Endothelial cell of umbilical vein (primary cell): ENCODE measurements at regions not wholly inside any gene's neighbourhood (a gene's known extent, or its start where the extent isn't known, plus 50 kb on each side); places are given as distances from the start of the nearest gene placed in this dataset.

Experiments
- BruUV-seq: library from RNA; stranded (reverse); fragments of 400-500 nt; replicated peaks from 2 replicates; lab custom pipeline; 2021; lab: Mats Ljungman, UMichigan
- CTCF ChIA-PET: fragments of 300-600, 350-600 bp; sonication (Branson Sonifier 250); formaldehyde crosslinking; loops from one replicate; lab custom pipeline; 2021; ENCODE audit warnings: antibody characterized with exemption, inconsistent platforms; lab: Charles Lee
- POLR2A ChIA-PET: fragments of 300-600, 350-600 bp; sonication (Branson Sonifier 250); formaldehyde crosslinking; loops from one replicate; lab custom pipeline; 2021; ENCODE audit warnings: antibody characterized with exemption, inconsistent platforms; lab: Charles Lee
- DNase-seq: peaks from one replicate; pipeline ENCODE4 v3.0.0-alpha.2; 2011; ENCODE audit warnings: low read depth, low spot score
- FAIRE-seq: peaks from 2 replicates; lab custom pipeline; 2011; peaks lifted over from hg19 to GRCh38; lab: Jason Lieb, UNC
- H2AFZ ChIP-seq: 2 replicates; pipeline ENCODE4 v1.6.0; 2012; ENCODE audit warnings: low read depth, low read length, control low read depth, inconsistent platforms
- H3K27ac ChIP-seq: 2 replicates; pipeline ENCODE4 v1.5.1; 2011; ENCODE audit warnings: low read depth, mild to moderate bottlenecking, control low read depth, low read length, moderate library complexity; ENCODE audit not compliant: insufficient read depth
- H3K27me3 ChIP-seq, 2 experiments: 2 replicates each; pipeline versions ENCODE4 v1.6.0 to v1.6.1; 2011; ENCODE audit warnings: low read length in 2 of 2, mixed read lengths in 1 of 2; ENCODE audit not compliant: control insufficient read depth in 2 of 2, insufficient read depth in 2 of 2
- H3K36me3 ChIP-seq, 2 experiments: 2 replicates in 1 of 2; 3 replicates in 1 of 2; pipeline ENCODE4 v1.5.1; 2011; ENCODE audit warnings: low read length in 2 of 2, mild to moderate bottlenecking in 1 of 2, moderate library complexity in 1 of 2; ENCODE audit not compliant: control insufficient read depth in 2 of 2, insufficient read depth in 2 of 2; ENCODE audit errors: extremely low read depth in 1 of 2
- H3K4me1 ChIP-seq: 3 replicates; pipeline ENCODE4 v1.5.1; 2011; ENCODE audit warnings: mild to moderate bottlenecking, low read length; ENCODE audit not compliant: control insufficient read depth, insufficient read depth; ENCODE audit errors: extremely low read depth
- H3K4me2 ChIP-seq: 2 replicates; pipeline ENCODE4 v1.6.1; 2011; ENCODE audit warnings: low read length, control low read depth, mixed read lengths; ENCODE audit not compliant: insufficient read depth
- H3K4me3 ChIP-seq, 3 experiments: fragments of 200-600 bp in 1 of 3; sonication (generic), shearing (Covaris generic) in 1 of 3; replicated peaks in 1 of 3; 2 replicates each; pipeline ENCODE4 v1.5.1; 2011 to 2016; ENCODE audit warnings: control low read depth in 3 of 3, low read length in 3 of 3, mild to moderate bottlenecking in 2 of 3, inconsistent platforms in 1 of 3, low read depth in 1 of 3, moderate library complexity in 1 of 3; ENCODE audit not compliant: insufficient read depth in 1 of 3
- H3K79me2 ChIP-seq: 2 replicates; pipeline ENCODE4 v1.6.0; 2012; ENCODE audit warnings: low read length, inconsistent platforms; ENCODE audit not compliant: control insufficient read depth, insufficient read depth
- H3K9ac ChIP-seq: replicated peaks from 2 replicates; pipeline ENCODE3; 2011; ENCODE audit warnings: low read length, control low read depth; ENCODE audit not compliant: insufficient read depth; ENCODE audit errors: extremely low read depth
- H3K9me1 ChIP-seq: replicated peaks from 3 replicates; pipeline ENCODE4 v1.6.0; 2011; ENCODE audit warnings: mild to moderate bottlenecking, low read length; ENCODE audit not compliant: control insufficient read depth, insufficient read depth; ENCODE audit errors: extremely low read depth
- H3K9me3 ChIP-seq: replicated peaks from 2 replicates; pipeline ENCODE4 v1.5.1; 2012; ENCODE audit warnings: low read length, inconsistent platforms; ENCODE audit not compliant: control insufficient read depth, insufficient read depth
- H4K20me1 ChIP-seq: replicated peaks from 2 replicates; pipeline ENCODE3; 2011; ENCODE audit warnings: mild to moderate bottlenecking, low read length; ENCODE audit not compliant: control insufficient read depth, insufficient read depth; ENCODE audit errors: extremely low read depth
- CTCF ChIP-seq, 2 donors: IDR thresholded peaks; 1 replicate in 1 of 2; 2 replicates in 1 of 2; pipeline ENCODE4 v1.5.1; 2011; ENCODE audit warnings: low read length in 2 of 2, mild to moderate bottlenecking in 2 of 2, moderate library complexity in 2 of 2, control low read depth in 1 of 2, inconsistent platforms in 1 of 2, low read depth in 1 of 2; ENCODE audit not compliant: insufficient read depth in 1 of 2; ENCODE audit errors: extremely low read depth in 1 of 2
- EZH2 ChIP-seq: IDR thresholded peaks from 2 replicates; pipeline ENCODE4 v1.6.1; 2012; ENCODE audit warnings: borderline replicate concordance, low read depth, mild to moderate bottlenecking, moderate library complexity, low read length, inconsistent platforms; ENCODE audit not compliant: severe bottlenecking
- FOS ChIP-seq: IDR thresholded peaks from 2 replicates; pipeline ENCODE4 v1.6.1; 2011; ENCODE audit warnings: mild to moderate bottlenecking, low read length, moderate library complexity, borderline replicate concordance; ENCODE audit not compliant: insufficient read depth
- GATA2 ChIP-seq: IDR thresholded peaks from 2 replicates; pipeline ENCODE4 v1.7.0; 2011; ENCODE audit warnings: low read depth, mild to moderate bottlenecking, moderate library complexity, mixed read lengths, low read length; ENCODE audit not compliant: insufficient read length, insufficient read depth
- JUN ChIP-seq: IDR thresholded peaks from 2 replicates; pipeline ENCODE4 v1.6.1; 2011; ENCODE audit warnings: borderline replicate concordance, low read depth; ENCODE audit not compliant: insufficient read length, insufficient read depth
- MAX ChIP-seq: IDR thresholded peaks from 2 replicates; pipeline ENCODE4 v1.6.1; 2011; ENCODE audit not compliant: insufficient read depth, insufficient read length
- MYC ChIP-seq: IDR thresholded peaks from one replicate; pipeline ENCODE4 v1.6.1; 2011; ENCODE audit warnings: mild to moderate bottlenecking, low read depth, low read length
- POLR2A ChIP-seq: IDR thresholded peaks from 2 replicates; pipeline ENCODE4 v1.6.1; 2012; ENCODE audit warnings: low read depth, mild to moderate bottlenecking, control low read depth, low read length
- POLR2AphosphoS5 ChIP-seq: IDR thresholded peaks from 2 replicates; pipeline ENCODE4 v1.6.1; 2012; ENCODE audit warnings: low read depth, mild to moderate bottlenecking, control low read depth, low read length, moderate library complexity; ENCODE audit not compliant: insufficient read depth
- dilution Hi-C: fragments of 300-500 bp; cut with MboI; formaldehyde crosslinking; loops from one replicate; pipeline ENCODE4 v1.15.0; 2019; ENCODE audit warnings: low sequenced_read_pairs; ENCODE audit not compliant: extremely low pct_ligation_motif_present
- intact Hi-C: fragments of 100-400 bp; cut with micrococcal nuclease; formaldehyde crosslinking; loops from one replicate; pipeline ENCODE4 v1.10.0; 2022

GRCh38 chr1:69167876-69168275 lies 399.8 kb upstream of the LRRC7 start:
- dilution Hi-C loops (no loop called here), intact Hi-C loops (no loop called here)
- Histone ChIP-seq H4K20me1 (no peaks in the 10 kb centered on the region), H3K9me1 (no peaks in the 10 kb centered on the region), H3K4me2 (no peak overlapping the region), H3K9ac (no peak overlapping the region), H3K4me3 (no peak overlapping the region), H3K79me2 (no peaks in the 10 kb centered on the region), H3K9me3 (no peaks in the 10 kb centered on the region), H3K27ac (no peak overlapping the region), H3K27me3 (no peaks in the 10 kb centered on the region), H3K4me1 (no peaks in the 10 kb centered on the region), H2AFZ (no peak overlapping the region), H3K36me3 (no peaks in the 10 kb centered on the region)
- no peak for FAIRE-seq
- ChIA-PET POLR2A (no interaction called here), CTCF (no interaction called here)
- no TSS peak for BruUV-seq
- DNase-seq = no peak
- no peak for TF ChIP-seq GATA2
- no peak for TF ChIP-seq MAX
- TF ChIP-seq POLR2A = no peak
- no peak for TF ChIP-seq POLR2AphosphoS5
- TF ChIP-seq JUN = no peak
- TF ChIP-seq FOS = no peak
- no peak for TF ChIP-seq MYC

- ChIA-PET POLR2A (no interaction called here), CTCF (no interaction called here)
- Histone ChIP-seq H2AFZ (no peak overlapping the region), H3K36me3 (no peaks in the 10 kb centered on the region), H3K9me1 (no peaks in the 10 kb centered on the region), H3K9ac (no peak overlapping the region), H3K79me2 (no peaks in the 10 kb centered on the region), H4K20me1 (no peaks in the 10 kb centered on the region), H3K4me3 (no peak overlapping the region), H3K9me3 (no peaks in the 10 kb centered on the region), H3K27ac (no peak overlapping the region), H3K4me1 (no peaks in the 10 kb centered on the region), H3K27me3 (no peaks in the 10 kb centered on the region), H3K4me2 (no peak overlapping the region)
- no peak for DNase-seq
- dilution Hi-C loops (no loop called here), intact Hi-C loops (no loop called here)
- TF ChIP-seq JUN (no peak), FOS (no peak), MAX (no peak), MYC (no peak), POLR2A (no peak), POLR2AphosphoS5 (no peak), EZH2 (no peak), GATA2 (no peak), CTCF (IDR thresholded peaks at IDR 0.05; ENCODE audit: extremely low read depth in 1 of 2, insufficient read depth in 1 of 2, low read depth in 1 of 2, low read length in 2 of 2) (no peak)
- no peak for FAIRE-seq
- BruUV-seq = no TSS peak
Observed at GRCh38 chr1:69171248-69171647, 396.5 kb upstream of the LRRC7 start.
